Endothelial cell of umbilical vein (primary cell): ENCODE measurements at regions not wholly inside any gene's neighbourhood (a gene's known extent, or its start where the extent isn't known, plus 50 kb on each side); places are given as distances from the start of the nearest gene placed in this dataset.

Source experiments
- BruUV-seq: library from RNA; stranded (reverse); fragments of 400-500 nt; replicated peaks from 2 replicates; lab custom pipeline; 2021; lab: Mats Ljungman, UMichigan
- CTCF ChIA-PET: fragments of 300-600, 350-600 bp; sonication (Branson Sonifier 250); formaldehyde crosslinking; loops from one replicate; lab custom pipeline; 2021; ENCODE audit warnings: antibody characterized with exemption, inconsistent platforms; lab: Charles Lee
- POLR2A ChIA-PET: fragments of 300-600, 350-600 bp; sonication (Branson Sonifier 250); formaldehyde crosslinking; loops from one replicate; lab custom pipeline; 2021; ENCODE audit warnings: antibody characterized with exemption, inconsistent platforms; lab: Charles Lee
- DNase-seq: peaks from one replicate; pipeline ENCODE4 v3.0.0-alpha.2; 2011; ENCODE audit warnings: low read depth, low spot score
- FAIRE-seq: peaks from 2 replicates; lab custom pipeline; 2011; peaks lifted over from hg19 to GRCh38; lab: Jason Lieb, UNC
- H2AFZ ChIP-seq: 2 replicates; pipeline ENCODE4 v1.6.0; 2012; ENCODE audit warnings: low read depth, low read length, control low read depth, inconsistent platforms
- H3K27ac ChIP-seq: 2 replicates; pipeline ENCODE4 v1.5.1; 2011; ENCODE audit warnings: low read depth, mild to moderate bottlenecking, control low read depth, low read length, moderate library complexity; ENCODE audit not compliant: insufficient read depth
- H3K27me3 ChIP-seq, 2 experiments: 2 replicates each; pipeline versions ENCODE4 v1.6.0 to v1.6.1; 2011; ENCODE audit warnings: low read length in 2 of 2, mixed read lengths in 1 of 2; ENCODE audit not compliant: control insufficient read depth in 2 of 2, insufficient read depth in 2 of 2
- H3K36me3 ChIP-seq, 2 experiments: 2 replicates in 1 of 2; 3 replicates in 1 of 2; pipeline ENCODE4 v1.5.1; 2011; ENCODE audit warnings: low read length in 2 of 2, mild to moderate bottlenecking in 1 of 2, moderate library complexity in 1 of 2; ENCODE audit not compliant: control insufficient read depth in 2 of 2, insufficient read depth in 2 of 2; ENCODE audit errors: extremely low read depth in 1 of 2
- H3K4me1 ChIP-seq: 3 replicates; pipeline ENCODE4 v1.5.1; 2011; ENCODE audit warnings: mild to moderate bottlenecking, low read length; ENCODE audit not compliant: control insufficient read depth, insufficient read depth; ENCODE audit errors: extremely low read depth
- H3K4me2 ChIP-seq: 2 replicates; pipeline ENCODE4 v1.6.1; 2011; ENCODE audit warnings: low read length, control low read depth, mixed read lengths; ENCODE audit not compliant: insufficient read depth
- H3K4me3 ChIP-seq, 3 experiments: fragments of 200-600 bp in 1 of 3; sonication (generic), shearing (Covaris generic) in 1 of 3; replicated peaks in 1 of 3; 2 replicates each; pipeline ENCODE4 v1.5.1; 2011 to 2016; ENCODE audit warnings: control low read depth in 3 of 3, low read length in 3 of 3, mild to moderate bottlenecking in 2 of 3, inconsistent platforms in 1 of 3, low read depth in 1 of 3, moderate library complexity in 1 of 3; ENCODE audit not compliant: insufficient read depth in 1 of 3
- H3K79me2 ChIP-seq: 2 replicates; pipeline ENCODE4 v1.6.0; 2012; ENCODE audit warnings: low read length, inconsistent platforms; ENCODE audit not compliant: control insufficient read depth, insufficient read depth
- H3K9ac ChIP-seq: replicated peaks from 2 replicates; pipeline ENCODE3; 2011; ENCODE audit warnings: low read length, control low read depth; ENCODE audit not compliant: insufficient read depth; ENCODE audit errors: extremely low read depth
- H3K9me1 ChIP-seq: replicated peaks from 3 replicates; pipeline ENCODE4 v1.6.0; 2011; ENCODE audit warnings: mild to moderate bottlenecking, low read length; ENCODE audit not compliant: control insufficient read depth, insufficient read depth; ENCODE audit errors: extremely low read depth
- H3K9me3 ChIP-seq: replicated peaks from 2 replicates; pipeline ENCODE4 v1.5.1; 2012; ENCODE audit warnings: low read length, inconsistent platforms; ENCODE audit not compliant: control insufficient read depth, insufficient read depth
- H4K20me1 ChIP-seq: replicated peaks from 2 replicates; pipeline ENCODE3; 2011; ENCODE audit warnings: mild to moderate bottlenecking, low read length; ENCODE audit not compliant: control insufficient read depth, insufficient read depth; ENCODE audit errors: extremely low read depth
- CTCF ChIP-seq, 2 donors: IDR thresholded peaks; 1 replicate in 1 of 2; 2 replicates in 1 of 2; pipeline ENCODE4 v1.5.1; 2011; ENCODE audit warnings: low read length in 2 of 2, mild to moderate bottlenecking in 2 of 2, moderate library complexity in 2 of 2, control low read depth in 1 of 2, inconsistent platforms in 1 of 2, low read depth in 1 of 2; ENCODE audit not compliant: insufficient read depth in 1 of 2; ENCODE audit errors: extremely low read depth in 1 of 2
- EZH2 ChIP-seq: IDR thresholded peaks from 2 replicates; pipeline ENCODE4 v1.6.1; 2012; ENCODE audit warnings: borderline replicate concordance, low read depth, mild to moderate bottlenecking, moderate library complexity, low read length, inconsistent platforms; ENCODE audit not compliant: severe bottlenecking
- FOS ChIP-seq: IDR thresholded peaks from 2 replicates; pipeline ENCODE4 v1.6.1; 2011; ENCODE audit warnings: mild to moderate bottlenecking, low read length, moderate library complexity, borderline replicate concordance; ENCODE audit not compliant: insufficient read depth
- GATA2 ChIP-seq: IDR thresholded peaks from 2 replicates; pipeline ENCODE4 v1.7.0; 2011; ENCODE audit warnings: low read depth, mild to moderate bottlenecking, moderate library complexity, mixed read lengths, low read length; ENCODE audit not compliant: insufficient read length, insufficient read depth
- JUN ChIP-seq: IDR thresholded peaks from 2 replicates; pipeline ENCODE4 v1.6.1; 2011; ENCODE audit warnings: borderline replicate concordance, low read depth; ENCODE audit not compliant: insufficient read length, insufficient read depth
- MAX ChIP-seq: IDR thresholded peaks from 2 replicates; pipeline ENCODE4 v1.6.1; 2011; ENCODE audit not compliant: insufficient read depth, insufficient read length
- MYC ChIP-seq: IDR thresholded peaks from one replicate; pipeline ENCODE4 v1.6.1; 2011; ENCODE audit warnings: mild to moderate bottlenecking, low read depth, low read length
- POLR2A ChIP-seq: IDR thresholded peaks from 2 replicates; pipeline ENCODE4 v1.6.1; 2012; ENCODE audit warnings: low read depth, mild to moderate bottlenecking, control low read depth, low read length
- POLR2AphosphoS5 ChIP-seq: IDR thresholded peaks from 2 replicates; pipeline ENCODE4 v1.6.1; 2012; ENCODE audit warnings: low read depth, mild to moderate bottlenecking, control low read depth, low read length, moderate library complexity; ENCODE audit not compliant: insufficient read depth
- dilution Hi-C: fragments of 300-500 bp; cut with MboI; formaldehyde crosslinking; loops from one replicate; pipeline ENCODE4 v1.15.0; 2019; ENCODE audit warnings: low sequenced_read_pairs; ENCODE audit not compliant: extremely low pct_ligation_motif_present
- intact Hi-C: fragments of 100-400 bp; cut with micrococcal nuclease; formaldehyde crosslinking; loops from one replicate; pipeline ENCODE4 v1.10.0; 2022

GRCh38 chr10:34931216-34931615, 116.1 kb upstream of the PARD3 start:
- Histone ChIP-seq H3K36me3 (no peaks in the 10 kb centered on the region), H3K4me2 (no peak overlapping the region), H2AFZ (no peak overlapping the region), H3K27ac (no peak overlapping the region), H3K9me1 (no peaks in the 10 kb centered on the region), H3K9ac (no peak overlapping the region), H3K9me3 (no peaks in the 10 kb centered on the region), H3K79me2 (no peaks in the 10 kb centered on the region), H3K4me1 (no peaks in the 10 kb centered on the region), H4K20me1 (no peaks in the 10 kb centered on the region), H3K27me3 (no peaks in the 10 kb centered on the region), H3K4me3 (no peak overlapping the region)
- TF ChIP-seq CTCF (IDR thresholded peaks at IDR 0.05; ENCODE audit: extremely low read depth in 1 of 2, insufficient read depth in 1 of 2, low read depth in 1 of 2, low read length in 2 of 2) (no peak), FOS (no peak), MYC (no peak), POLR2AphosphoS5 (no peak), MAX (no peak), EZH2 (no peak), POLR2A (no peak), GATA2 (no peak), JUN (no peak)
- intact Hi-C loops (no loop called here), dilution Hi-C loops (no loop called here)
- DNase-seq: no peak
- no TSS peak for BruUV-seq
- POLR2A ChIA-PET: no interaction called here
- CTCF ChIA-PET: no interaction called here
- no peak for FAIRE-seq
